SK-N-SH treated with all-trans-retinoic acid at 6 μM for 48 hours (cell line): ENCODE measurements at regions not wholly inside any gene's neighbourhood (a gene's known extent, or its start where the extent isn't known, plus 50 kb on each side); places are given as distances from the start of the nearest gene placed in this dataset.

Experiments used
- OSR1 ChIP-seq: fragments of 250-450 bp; sonication (Bioruptor Pico); IDR thresholded peaks from 2 replicates; pipeline ENCODE4 v1.8.0; 2022; ENCODE audit warnings: moderate library complexity, mild to moderate bottlenecking, inconsistent platforms
- RARB ChIP-seq: fragments of 250-450 bp; sonication (Bioruptor Pico); IDR thresholded peaks from 2 replicates; pipeline ENCODE4 v1.8.0; 2021; ENCODE audit warnings: mild to moderate bottlenecking, moderate library complexity
- TF ChIP-seq, protein P1 (sequence below): fragments of 250-450 bp; sonication (Bioruptor Pico); IDR thresholded peaks from 2 replicates; pipeline ENCODE4 v1.5.1; 2020; ENCODE audit warnings: low read depth, mild to moderate bottlenecking, moderate library complexity
- TF ChIP-seq, protein P2 (sequence below): fragments of 250-450 bp; sonication (Bioruptor Pico); IDR thresholded peaks from 2 replicates; pipeline ENCODE4 v1.8.0; 2020; ENCODE audit warnings: mild to moderate bottlenecking, moderate library complexity, borderline replicate concordance

DNA sequence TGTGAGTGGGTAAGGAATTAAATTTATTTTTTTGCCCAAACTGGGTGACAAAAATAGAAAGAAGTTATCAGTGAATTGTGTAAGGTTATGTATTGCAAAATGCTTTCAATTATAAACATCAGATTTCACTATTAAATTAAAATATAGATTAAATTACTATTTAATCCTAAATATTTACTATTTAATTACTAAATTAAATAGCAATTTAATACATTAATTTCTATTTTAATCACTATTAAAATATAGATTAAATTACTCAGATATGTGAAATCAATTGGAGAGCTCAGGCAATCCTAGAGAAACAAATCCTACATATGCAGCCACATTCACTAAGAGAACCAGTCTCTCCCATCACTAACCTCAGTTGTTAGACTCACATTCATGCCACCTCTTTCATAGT lies 2075.8 kb downstream of the MRPL39 start:
- TF ChIP-seq OSR1 (CRISPR knock-in tag) (no peak), RARB (no peak)
- TF ChIP-seq, protein P1, sequence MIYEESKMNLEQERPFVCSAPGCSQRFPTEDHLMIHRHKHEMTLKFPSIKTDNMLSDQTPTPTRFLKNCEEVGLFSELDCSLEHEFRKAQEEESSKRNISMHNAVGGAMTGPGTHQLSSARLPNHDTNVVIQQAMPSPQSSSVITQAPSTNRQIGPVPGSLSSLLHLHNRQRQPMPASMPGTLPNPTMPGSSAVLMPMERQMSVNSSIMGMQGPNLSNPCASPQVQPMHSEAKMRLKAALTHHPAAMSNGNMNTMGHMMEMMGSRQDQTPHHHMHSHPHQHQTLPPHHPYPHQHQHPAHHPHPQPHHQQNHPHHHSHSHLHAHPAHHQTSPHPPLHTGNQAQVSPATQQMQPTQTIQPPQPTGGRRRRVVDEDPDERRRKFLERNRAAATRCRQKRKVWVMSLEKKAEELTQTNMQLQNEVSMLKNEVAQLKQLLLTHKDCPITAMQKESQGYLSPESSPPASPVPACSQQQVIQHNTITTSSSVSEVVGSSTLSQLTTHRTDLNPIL (CRISPR knock-in tag) = no peak
- TF ChIP-seq, protein P2, sequence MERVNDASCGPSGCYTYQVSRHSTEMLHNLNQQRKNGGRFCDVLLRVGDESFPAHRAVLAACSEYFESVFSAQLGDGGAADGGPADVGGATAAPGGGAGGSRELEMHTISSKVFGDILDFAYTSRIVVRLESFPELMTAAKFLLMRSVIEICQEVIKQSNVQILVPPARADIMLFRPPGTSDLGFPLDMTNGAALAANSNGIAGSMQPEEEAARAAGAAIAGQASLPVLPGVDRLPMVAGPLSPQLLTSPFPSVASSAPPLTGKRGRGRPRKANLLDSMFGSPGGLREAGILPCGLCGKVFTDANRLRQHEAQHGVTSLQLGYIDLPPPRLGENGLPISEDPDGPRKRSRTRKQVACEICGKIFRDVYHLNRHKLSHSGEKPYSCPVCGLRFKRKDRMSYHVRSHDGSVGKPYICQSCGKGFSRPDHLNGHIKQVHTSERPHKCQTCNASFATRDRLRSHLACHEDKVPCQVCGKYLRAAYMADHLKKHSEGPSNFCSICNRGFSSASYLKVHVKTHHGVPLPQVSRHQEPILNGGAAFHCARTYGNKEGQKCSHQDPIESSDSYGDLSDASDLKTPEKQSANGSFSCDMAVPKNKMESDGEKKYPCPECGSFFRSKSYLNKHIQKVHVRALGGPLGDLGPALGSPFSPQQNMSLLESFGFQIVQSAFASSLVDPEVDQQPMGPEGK = no peak
